Right atrium auricular region (tissue), 2 donors: ENCODE measurements at regions not wholly inside any gene's neighbourhood (a gene's known extent, or its start where the extent isn't known, plus 50 kb on each side); places are given as distances from the start of the nearest gene placed in this dataset.

ENCODE experiments used
- DNase-seq: peaks from one replicate; pipeline ENCODE4 v3.0.0-alpha.2; 2019; ENCODE audit warnings: low spot score
- H3K27ac ChIP-seq, 2 donors: fragments of 200-600 bp; sonication (generic); 1 replicate in 1 of 2; 2 replicates in 1 of 2; pipeline ENCODE4 v1.5.1; 2016 to 2019
- H3K27me3 ChIP-seq, 2 donors: fragments of 200-600 bp; sonication (generic); one replicate each; pipeline versions ENCODE4 v1.5.1 to v1.6.0; 2017 to 2019
- H3K36me3 ChIP-seq: fragments of 200-600 bp; sonication (generic); one replicate; pipeline ENCODE4 v1.5.1; 2016
- H3K4me1 ChIP-seq, 2 donors: fragments of 200-600 bp; sonication (generic); one replicate each; pipeline versions ENCODE4 v1.5.1 to v1.6.0; 2017 to 2019
- H3K4me3 ChIP-seq, 2 donors: fragments of 200-600 bp; sonication (generic); 1 replicate in 1 of 2; 2 replicates in 1 of 2; pipeline ENCODE4 v1.5.1; 2017 to 2019; ENCODE audit warnings: mild to moderate bottlenecking in 1 of 2, moderate library complexity in 1 of 2
- H3K9me3 ChIP-seq, 2 donors: fragments of 200-600 bp; sonication (generic); one replicate each; pipeline ENCODE4 v1.5.1; 2019
- TF ChIP-seq, protein P1 (sequence below), 2 donors: fragments of 200-600 bp; sonication (generic); IDR thresholded peaks; one replicate each; pipeline ENCODE4 v1.5.1; 2019; ENCODE audit warnings: antibody characterized with exemption in 2 of 2

DNA sequence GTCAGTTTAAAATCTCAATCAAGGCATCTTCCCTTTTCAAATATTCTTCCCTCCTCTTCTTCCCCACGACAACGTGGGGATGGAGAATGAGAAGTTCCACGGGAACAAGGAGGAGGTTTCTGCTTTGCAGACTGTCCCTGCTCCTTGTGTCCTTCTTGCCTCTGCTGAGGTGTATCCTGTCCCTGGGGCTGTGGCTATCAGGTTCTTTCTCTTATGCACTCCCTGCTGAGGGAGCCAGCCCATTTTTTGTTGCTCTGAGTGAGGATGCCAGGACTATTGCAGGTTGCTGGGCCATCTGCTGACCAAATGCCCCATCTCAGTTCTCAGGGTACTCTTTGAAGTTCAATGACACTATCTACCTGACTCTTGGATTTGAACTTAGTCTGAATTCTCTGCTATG lies 533.6 kb downstream of the RNF144B start:
- TF ChIP-seq, protein P1, sequence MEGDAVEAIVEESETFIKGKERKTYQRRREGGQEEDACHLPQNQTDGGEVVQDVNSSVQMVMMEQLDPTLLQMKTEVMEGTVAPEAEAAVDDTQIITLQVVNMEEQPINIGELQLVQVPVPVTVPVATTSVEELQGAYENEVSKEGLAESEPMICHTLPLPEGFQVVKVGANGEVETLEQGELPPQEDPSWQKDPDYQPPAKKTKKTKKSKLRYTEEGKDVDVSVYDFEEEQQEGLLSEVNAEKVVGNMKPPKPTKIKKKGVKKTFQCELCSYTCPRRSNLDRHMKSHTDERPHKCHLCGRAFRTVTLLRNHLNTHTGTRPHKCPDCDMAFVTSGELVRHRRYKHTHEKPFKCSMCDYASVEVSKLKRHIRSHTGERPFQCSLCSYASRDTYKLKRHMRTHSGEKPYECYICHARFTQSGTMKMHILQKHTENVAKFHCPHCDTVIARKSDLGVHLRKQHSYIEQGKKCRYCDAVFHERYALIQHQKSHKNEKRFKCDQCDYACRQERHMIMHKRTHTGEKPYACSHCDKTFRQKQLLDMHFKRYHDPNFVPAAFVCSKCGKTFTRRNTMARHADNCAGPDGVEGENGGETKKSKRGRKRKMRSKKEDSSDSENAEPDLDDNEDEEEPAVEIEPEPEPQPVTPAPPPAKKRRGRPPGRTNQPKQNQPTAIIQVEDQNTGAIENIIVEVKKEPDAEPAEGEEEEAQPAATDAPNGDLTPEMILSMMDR (IDR thresholded peaks at IDR 0.05) = no peak
- no peak overlapping the region for H3K27ac ChIP-seq
- no peak overlapping the region for H3K4me3 ChIP-seq
- H3K9me3 ChIP-seq = no peaks in the 10 kb centered on the region
- no peaks in the 10 kb centered on the region for H3K36me3 ChIP-seq
- no peaks in the 10 kb centered on the region for H3K4me1 ChIP-seq
- no peaks in the 10 kb centered on the region for H3K27me3 ChIP-seq
- no peak for DNase-seq

DNA sequence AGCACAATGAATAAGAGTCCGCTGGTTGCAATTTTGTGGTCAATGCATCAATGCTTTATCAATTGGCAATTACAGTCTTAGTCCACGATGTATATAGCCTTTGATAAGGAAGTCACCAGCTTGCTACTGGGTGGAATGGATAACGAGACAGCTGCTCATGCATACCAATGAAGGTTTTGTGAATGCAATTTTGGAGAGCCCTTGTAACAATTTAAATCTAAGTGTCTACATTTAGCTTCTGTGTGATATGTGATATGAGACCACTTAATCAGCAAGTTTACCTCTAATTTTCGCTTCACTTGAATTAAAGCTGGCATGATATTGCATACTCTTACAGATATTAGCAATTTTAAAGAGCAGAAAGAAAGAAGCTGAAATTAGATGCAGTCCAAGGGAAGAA lies 543.9 kb downstream of the RNF144B start:
- TF ChIP-seq, protein P1 (IDR thresholded peaks at IDR 0.05) = no peak
- H3K4me1 ChIP-seq = no peaks in the 10 kb centered on the region
- no peak for DNase-seq

DNA sequence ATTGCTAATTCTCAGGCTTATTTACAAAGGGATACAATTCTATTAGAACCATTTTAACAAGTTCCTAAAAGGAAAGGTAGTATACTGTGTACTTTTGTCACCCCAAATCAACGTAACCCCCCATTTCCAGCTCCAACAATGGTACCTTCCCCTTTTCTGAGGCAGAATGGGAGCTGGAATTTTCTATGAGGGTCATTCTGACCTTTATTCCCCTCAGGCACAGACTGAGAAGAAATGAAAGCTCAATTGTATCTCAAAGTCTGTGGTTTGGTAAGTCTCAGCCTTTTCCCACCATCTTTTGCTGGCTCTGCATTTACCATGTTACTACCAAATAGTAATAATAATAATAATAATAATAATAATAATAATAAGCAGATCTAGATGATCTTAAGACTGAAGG lies 571.0 kb downstream of the RNF144B start:
- Histone ChIP-seq H3K4me3 (no peak overlapping the region), H3K27ac (no peak overlapping the region), H3K4me1 (no peaks in the 10 kb centered on the region), H3K27me3 (no peaks in the 10 kb centered on the region), H3K36me3 (no peaks in the 10 kb centered on the region), H3K9me3 (no peaks in the 10 kb centered on the region)
- TF ChIP-seq, protein P1 (IDR thresholded peaks at IDR 0.05) = no peak
- DNase-seq = no peak

More for the DNA sequence above, 543.9 kb downstream of the RNF144B start:
- Histone ChIP-seq H3K4me3 (no peak overlapping the region), H3K9me3 (no peaks in the 10 kb centered on the region), H3K36me3 (no peaks in the 10 kb centered on the region), H3K27ac (no peak overlapping the region), H3K27me3 (no peaks in the 10 kb centered on the region)

- no peaks in the 10 kb centered on the region for H3K4me1 ChIP-seq
- TF ChIP-seq, protein P1 (IDR thresholded peaks at IDR 0.05) = no peak
- no peaks in the 10 kb centered on the region for H3K36me3 ChIP-seq
- H3K27me3 ChIP-seq = no peaks in the 10 kb centered on the region
- no peak overlapping the region for H3K27ac ChIP-seq
- DNase-seq = no peak
- H3K4me3 ChIP-seq = no peak overlapping the region
- H3K9me3 ChIP-seq = no peaks in the 10 kb centered on the region
These were observed 574.4 kb downstream of the RNF144B start for GRCh38 chr6:18961566-18961965.

DNA sequence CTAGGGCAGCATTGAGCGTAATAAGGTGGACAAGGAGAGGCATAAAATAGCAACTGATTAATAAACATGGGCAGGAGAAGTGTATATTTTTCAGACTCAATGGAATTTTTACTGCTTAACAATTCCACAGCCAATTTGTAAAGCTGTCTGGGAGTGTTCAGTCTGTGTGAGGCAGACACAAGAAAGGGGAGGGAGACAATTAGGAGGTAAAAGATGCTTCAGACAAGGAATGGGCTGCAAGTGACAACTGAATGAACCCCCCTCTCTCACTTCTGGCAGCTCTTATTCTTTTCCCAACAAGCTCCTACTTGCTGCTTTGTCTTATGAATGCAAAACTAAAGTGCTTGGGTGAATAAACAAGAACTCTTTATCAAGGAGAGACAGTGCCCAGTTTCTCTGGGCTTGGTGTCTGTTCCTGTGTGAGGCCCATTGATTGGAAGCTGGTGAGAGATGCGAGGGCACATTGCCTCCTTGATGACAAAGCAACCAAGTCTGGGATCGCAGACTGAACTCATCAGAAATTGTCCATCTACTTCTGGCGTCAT lies 575.3 kb downstream of the RNF144B start:
- no peak overlapping the region for H3K27ac ChIP-seq
- H3K4me1 ChIP-seq = no peaks in the 10 kb centered on the region
- no peaks in the 10 kb centered on the region for H3K9me3 ChIP-seq
- H3K36me3 ChIP-seq = no peaks in the 10 kb centered on the region
- no peak for DNase-seq
- H3K27me3 ChIP-seq = no peaks in the 10 kb centered on the region
- no peak overlapping the region for H3K4me3 ChIP-seq
- TF ChIP-seq, protein P1 (IDR thresholded peaks at IDR 0.05) = no peak

DNA sequence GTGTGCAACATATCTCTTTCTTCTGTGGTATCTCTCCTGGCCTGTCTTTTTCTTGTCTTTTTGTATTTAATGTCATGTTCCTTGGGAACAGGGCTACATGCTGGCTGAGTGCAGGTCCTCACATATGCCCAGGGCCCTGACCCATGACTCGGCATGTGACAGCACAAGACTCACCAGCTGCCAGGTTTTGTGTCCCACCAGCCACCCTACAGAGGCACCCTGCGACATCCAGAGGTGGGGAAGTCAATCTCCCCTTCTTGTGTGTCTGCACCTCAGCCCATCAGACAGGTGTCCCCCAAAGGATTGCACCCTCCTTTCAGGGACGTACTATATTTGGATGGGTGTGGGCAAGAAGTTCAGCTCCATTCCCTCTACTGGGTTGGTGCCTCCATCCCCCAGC lies 576.3 kb downstream of the RNF144B start:
- no peak overlapping the region for H3K4me3 ChIP-seq
- H3K36me3 ChIP-seq = no peaks in the 10 kb centered on the region
- no peaks in the 10 kb centered on the region for H3K9me3 ChIP-seq
- no peak overlapping the region for H3K27ac ChIP-seq
- no peak for DNase-seq
- no peaks in the 10 kb centered on the region for H3K27me3 ChIP-seq
- H3K4me1 ChIP-seq = no peaks in the 10 kb centered on the region
- TF ChIP-seq, protein P1 (IDR thresholded peaks at IDR 0.05) = no peak
